ENCODE measurements at regions not wholly inside any gene's neighbourhood (a gene's known extent, or its start where the extent isn't known, plus 50 kb on each side); places are given as distances from the start of the nearest gene placed in this dataset.

DNA sequence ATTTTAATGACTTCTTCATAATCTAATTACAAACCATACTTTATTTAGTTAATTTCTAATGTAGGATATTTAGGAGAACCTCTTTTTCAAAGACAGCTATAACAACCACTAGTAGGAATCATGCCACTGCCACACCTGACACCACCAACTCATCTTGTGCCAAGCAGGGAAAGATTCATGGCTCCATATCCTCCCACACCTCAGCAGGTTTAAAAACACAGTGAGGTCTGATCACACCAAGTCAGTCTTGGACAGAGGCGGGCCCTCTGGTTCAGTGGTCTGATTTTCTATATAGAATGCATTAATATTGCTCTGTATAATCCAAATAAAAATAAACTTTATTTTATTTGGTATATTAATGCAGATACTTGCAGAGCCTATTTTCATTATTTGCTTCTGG lies 227.7 kb upstream of the TTC29 start:
- TF ChIP-seq YY1 (IDR thresholded peaks at IDR 0.05; ENCODE audit: insufficient read depth, insufficient read length) (no peak), ZNF274 (IDR thresholded peaks at IDR 0.05; ENCODE audit: low read depth, low read length) (no peak)

All from NT2/D1 (cell line).